IPS-18c (cell line): ENCODE measurements at regions not wholly inside any gene's neighbourhood (a gene's known extent, or its start where the extent isn't known, plus 50 kb on each side); places are given as distances from the start of the nearest gene placed in this dataset.
"Not testable (repeated sequence)": the region's sequence is repeated elsewhere in the genome, so short reads cannot be mapped to it uniquely, and the experiment has no call there.

ENCODE experiments used
- H3K4me3 ChIP-seq: 2 replicates; pipeline ENCODE4 v1.7.0; 2013; ENCODE audit warnings: low read depth, mild to moderate bottlenecking, low read length, moderate library complexity; ENCODE audit not compliant: insufficient read depth
- H3K9me3 ChIP-seq: one replicate; pipeline ENCODE4 v1.6.1; 2013; ENCODE audit warnings: mild to moderate bottlenecking, low read length, moderate library complexity; ENCODE audit not compliant: control insufficient read depth, insufficient read depth

DNA sequence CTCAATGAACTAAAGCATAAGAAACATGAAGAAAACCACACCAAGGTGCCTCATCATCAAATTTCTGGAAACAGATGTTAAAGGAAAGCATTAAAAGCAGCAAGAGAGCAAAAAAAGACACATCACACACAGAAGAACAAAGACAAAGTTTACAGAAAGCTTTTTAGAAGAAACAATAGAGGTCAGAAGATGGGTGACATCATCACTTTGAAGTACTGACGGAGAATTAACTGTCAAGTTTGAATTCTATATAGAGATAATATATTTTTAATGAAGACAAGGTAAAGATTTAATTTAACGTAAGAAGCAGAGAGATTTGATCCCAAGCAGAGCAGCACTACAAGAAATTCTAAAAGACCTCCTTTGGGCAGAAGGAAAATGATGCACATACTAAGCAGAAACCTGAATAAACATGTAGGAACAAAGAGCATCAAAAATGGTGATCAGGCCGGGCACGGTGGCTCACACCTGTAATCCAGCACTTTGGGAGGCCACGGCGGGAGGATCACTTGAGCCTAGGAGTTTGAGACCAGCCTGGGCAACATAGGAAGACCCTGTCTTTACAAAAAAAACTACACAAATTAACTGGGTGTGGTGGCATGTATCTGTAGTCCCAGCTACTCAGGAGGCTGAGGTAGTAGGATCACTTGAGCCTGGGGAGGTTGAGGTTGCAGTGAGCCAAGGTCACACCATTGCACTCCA is 63.3 kb upstream of the RTL6 start:
- Histone ChIP-seq H3K9me3 (peaks cover 2% of the 10 kb centered on the region), H3K4me3 (no peak overlapping the region)

DNA sequence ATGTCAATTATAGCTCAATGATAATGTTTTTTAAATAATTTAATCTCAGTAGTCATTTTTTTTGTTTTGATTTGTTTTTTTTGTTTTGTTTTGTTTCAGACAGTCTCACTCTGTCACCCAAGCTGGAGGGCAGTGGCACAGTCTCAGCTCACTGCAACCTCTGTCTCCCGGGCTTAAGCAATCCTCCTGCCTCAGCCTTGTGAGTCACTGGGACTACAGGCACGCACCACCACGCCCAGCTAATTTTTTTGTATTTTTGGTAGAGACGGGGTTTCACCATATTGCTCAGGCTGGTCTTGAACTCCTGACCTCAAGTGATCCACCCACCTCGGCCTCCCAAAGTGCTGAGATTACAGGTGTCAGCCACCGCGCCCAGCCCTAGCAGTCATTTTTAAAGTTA is 60.6 kb upstream of the RTL6 start:
- not testable (repeated sequence) for H3K9me3 ChIP-seq, H3K4me3 ChIP-seq

DNA sequence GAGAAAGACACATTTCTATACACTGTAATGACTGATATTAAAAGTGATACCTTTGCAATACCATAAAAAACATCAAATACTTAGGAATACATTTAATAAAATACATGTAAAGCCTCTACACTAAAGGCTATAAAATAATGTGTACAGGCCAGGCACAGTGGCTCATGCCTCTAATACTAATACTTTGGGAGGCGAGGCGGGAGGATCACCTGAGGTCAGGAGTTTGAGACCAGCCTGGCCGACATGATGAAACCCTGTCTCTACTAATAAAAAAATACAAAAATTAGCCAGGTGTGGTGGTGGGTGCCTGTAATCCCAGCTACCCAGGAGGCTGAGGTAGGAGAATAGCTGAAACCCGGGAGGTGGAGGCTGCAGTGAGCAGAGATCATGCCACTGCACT is 59.8 kb upstream of the RTL6 start:
- H3K9me3 ChIP-seq, H3K4me3 ChIP-seq: not testable (repeated sequence)

DNA sequence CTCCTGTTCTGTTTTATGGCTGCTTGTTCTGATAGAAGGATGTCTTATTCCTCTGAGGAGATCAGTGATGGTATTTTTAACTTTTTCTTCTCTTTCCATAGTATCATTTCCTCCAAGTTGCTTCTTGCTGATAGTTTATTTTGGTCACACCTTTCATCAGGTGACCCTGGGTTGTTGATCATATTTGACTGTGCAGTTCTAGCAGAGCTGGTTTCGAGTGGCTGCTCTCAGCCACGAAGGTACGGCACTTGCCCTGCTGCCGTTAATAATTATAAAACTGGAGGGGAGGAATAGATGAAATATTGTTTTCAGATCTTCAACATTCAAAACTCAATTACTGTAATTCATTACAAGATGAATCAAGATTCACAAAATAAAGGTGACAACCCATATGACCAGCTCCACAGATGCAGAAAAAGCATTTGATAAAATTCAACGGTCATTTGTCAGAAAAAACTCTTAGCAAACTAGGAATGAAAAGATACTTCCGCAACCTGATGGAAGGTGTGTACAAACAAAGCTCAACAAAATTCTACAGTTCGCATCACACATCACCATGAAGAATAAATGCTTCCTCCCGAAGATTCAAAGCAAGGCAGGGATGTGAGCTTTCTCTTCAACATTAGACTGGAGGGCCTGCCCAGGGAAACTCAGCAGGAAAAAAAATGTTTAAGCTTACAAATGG is 59.2 kb upstream of the RTL6 start:
- Histone ChIP-seq H3K9me3 (peaks cover 2% of the 10 kb centered on the region), H3K4me3 (no peak overlapping the region)

DNA sequence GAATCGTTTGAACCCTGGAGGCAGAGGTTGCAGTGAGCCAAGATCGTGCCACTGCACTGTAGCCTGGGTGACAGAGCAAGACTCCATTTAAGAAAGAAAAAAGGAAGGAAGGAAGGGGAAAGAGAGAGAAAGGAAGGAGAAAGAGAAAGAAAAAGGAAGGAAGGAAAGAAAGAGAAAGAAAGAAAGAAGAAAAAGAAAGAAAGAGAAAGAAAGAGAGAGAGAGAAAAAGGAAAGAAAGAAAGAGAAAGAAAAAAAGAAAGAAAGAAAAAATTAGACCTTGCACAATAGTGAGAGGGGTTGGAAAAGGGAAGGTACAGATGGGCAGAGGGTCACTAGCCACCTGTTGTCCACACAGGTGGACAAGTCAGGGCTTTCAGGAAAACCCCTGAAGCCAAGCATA is 57.6 kb upstream of the RTL6 start:
- Histone ChIP-seq H3K4me3 (no peak overlapping the region), H3K9me3 (peaks cover 2% of the 10 kb centered on the region)

DNA sequence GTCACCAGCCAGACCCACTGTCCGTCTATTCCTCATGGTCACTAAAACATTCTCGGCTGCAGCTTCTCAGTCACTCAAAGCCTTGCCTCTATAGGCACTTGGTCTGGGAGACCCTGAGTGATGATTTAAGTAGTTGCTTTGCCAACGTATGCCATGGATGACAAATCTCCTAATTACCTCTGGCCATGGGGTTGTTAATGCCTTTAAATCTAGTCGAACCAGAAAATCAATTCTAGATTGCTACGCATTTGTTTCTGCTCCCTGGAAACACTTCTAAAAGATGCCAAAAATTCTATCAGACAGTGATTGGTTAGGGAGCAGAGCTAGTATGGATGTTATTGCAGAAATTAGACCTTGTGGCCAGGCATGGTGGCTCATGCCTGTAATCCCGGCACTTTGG is 57.0 kb upstream of the RTL6 start:
- H3K9me3 ChIP-seq: peaks cover 2% of the 10 kb centered on the region
- no peak overlapping the region for H3K4me3 ChIP-seq

DNA sequence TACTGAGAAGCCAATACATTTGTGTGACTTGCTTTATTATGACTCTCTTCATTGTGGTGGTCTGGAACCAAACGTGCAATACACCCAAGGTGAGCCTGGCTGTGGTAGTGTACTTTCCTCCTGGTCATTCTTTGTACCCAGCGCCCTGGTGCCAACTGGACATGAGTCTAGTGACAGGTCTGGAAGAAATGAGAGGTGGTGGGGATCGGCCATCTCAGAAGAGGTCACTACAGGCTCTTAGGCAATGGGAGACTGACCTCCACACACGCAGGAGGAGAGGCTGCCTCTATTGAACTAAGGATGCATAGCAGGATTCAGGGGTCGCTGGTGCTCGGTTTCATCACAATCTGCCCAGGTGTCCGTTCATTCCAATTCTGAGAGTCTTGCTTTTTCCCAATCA is 56.4 kb upstream of the RTL6 start:
- peaks cover 2% of the 10 kb centered on the region for H3K9me3 ChIP-seq
- H3K4me3 ChIP-seq: no peak overlapping the region

DNA sequence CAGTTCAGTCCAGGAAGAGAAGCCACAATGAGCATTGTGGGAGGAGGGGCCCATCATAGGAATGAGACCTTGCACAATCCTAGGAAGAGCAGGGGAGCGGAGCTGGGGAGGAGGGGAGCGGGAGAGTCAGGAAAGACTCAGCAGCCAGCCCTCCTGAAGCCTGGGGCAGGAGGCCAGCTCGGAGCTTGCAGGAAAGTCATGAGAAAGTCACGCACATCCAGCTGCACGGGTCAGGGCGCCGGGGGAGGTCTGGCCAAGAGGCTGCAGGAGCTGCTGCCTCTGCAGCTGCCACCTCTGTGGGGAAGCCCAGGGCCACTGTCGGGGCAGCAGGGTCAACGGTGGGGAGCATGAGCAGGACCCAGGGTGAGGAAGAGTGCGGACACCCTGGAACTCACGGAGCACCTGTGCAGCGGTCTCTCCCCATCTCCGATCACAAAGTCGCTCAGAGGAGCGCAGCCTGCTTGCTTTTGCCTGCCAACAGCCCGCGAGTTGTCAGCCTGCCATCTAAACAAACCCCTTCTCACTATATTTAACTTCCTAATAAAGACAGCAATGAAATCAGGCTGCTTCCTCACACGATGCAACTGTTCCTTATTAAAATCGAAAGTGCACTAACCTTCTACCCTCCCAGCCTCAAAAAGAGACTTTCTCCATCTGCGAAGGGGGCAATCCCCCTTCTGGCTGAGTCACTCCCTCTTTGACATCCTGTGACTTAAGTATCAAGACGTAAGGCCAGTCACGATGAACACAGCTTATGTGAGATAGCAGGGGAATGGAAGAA is 52.9 kb upstream of the RTL6 start:
- Histone ChIP-seq H3K4me3 (no peak overlapping the region), H3K9me3 (peaks cover 2% of the 10 kb centered on the region)

DNA sequence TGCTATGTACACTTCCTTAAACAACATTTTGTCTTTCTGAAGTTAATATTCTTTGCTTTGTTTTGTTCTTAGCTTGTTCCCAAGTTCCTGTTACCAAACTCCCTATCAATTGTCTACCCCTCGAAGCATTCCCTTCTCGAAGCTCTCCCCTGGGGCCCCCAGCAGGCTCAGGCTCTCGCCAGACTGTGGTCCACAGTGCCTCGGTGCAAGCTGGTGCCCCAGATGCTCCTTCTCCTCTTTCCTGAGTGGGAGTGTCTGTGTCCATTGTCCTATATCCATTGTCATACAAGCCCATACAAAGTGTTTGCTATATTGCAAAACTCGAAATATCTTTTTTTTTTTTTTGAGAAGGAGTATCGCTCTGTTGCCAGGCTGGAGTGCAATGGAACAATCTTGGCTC is 51.7 kb upstream of the RTL6 start:
- Histone ChIP-seq H3K9me3 (peaks cover 2% of the 10 kb centered on the region), H3K4me3 (no peak overlapping the region)

DNA sequence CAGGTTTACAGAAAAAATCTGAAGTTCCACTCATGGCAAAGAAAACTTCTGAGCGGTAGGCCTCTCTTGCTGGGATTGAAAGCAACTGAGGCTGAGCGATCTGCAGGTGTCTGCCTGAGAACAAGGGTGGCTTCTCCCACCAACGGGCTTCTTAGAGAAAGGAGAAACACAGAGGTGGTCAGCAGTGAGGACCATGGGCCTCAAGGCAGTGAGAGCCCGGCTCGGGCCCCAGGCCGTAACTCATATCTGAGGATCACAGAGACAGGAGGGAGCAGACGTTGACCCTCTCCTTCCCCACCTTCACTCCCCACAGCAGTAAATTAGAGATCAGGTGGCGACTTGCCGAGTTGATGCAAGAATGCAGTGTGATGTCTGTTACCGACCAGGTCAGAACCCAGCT is 50.9 kb upstream of the RTL6 start:
- Histone ChIP-seq H3K9me3 (peaks cover 2% of the 10 kb centered on the region), H3K4me3 (no peak overlapping the region)
